ENCODE measurements at regions not wholly inside any gene's neighbourhood (a gene's known extent, or its start where the extent isn't known, plus 50 kb on each side); places are given as distances from the start of the nearest gene placed in this dataset.
A peak's percentile ranks its signal among the peaks of the same experiment; 100 is the strongest.

DNA sequence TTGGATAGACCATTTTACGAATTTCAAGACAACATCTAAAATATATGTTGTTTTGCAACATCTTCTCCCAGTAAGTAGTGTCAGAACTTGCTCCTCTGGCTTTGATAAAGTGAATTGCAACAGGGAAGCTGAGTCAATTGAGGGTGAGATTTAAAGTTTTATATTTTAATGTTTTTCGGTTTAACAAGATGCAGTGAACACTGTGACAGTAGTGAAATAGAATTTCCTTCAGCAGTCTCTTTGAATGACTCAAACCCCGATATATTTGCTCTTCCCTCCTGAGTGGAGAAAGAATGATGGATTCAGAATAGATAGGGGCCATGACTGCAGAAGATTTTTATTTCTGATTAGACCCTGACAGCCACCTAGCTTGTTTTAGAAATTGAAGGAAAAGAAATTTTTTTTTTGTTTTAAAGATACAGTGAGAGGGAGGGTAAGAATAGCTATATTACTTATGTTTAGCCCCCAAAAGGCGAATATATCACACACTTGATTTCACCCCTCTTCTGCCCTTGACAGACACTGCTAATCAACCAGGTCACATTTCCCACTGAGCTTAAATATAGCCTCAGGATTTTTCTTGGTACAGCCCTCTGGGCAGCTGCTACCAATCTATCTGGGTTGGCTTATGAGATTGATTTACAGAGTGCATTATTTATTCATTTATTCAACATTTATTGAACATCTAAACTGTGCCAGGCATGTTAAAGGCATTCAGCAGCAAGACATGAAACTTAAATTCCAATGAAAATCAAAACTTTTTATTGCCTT, 183.3 kb upstream of the ADAMTS9 start:
- DNase-seq = no peak

GRCh38 chr3:64867224-64867623, 179.4 kb upstream of the ADAMTS9 start:
- DNase-seq = no peak

GRCh38 chr3:64865839-64866570, 178.2 kb upstream of the ADAMTS9 start:
- no peak for DNase-seq

DNA sequence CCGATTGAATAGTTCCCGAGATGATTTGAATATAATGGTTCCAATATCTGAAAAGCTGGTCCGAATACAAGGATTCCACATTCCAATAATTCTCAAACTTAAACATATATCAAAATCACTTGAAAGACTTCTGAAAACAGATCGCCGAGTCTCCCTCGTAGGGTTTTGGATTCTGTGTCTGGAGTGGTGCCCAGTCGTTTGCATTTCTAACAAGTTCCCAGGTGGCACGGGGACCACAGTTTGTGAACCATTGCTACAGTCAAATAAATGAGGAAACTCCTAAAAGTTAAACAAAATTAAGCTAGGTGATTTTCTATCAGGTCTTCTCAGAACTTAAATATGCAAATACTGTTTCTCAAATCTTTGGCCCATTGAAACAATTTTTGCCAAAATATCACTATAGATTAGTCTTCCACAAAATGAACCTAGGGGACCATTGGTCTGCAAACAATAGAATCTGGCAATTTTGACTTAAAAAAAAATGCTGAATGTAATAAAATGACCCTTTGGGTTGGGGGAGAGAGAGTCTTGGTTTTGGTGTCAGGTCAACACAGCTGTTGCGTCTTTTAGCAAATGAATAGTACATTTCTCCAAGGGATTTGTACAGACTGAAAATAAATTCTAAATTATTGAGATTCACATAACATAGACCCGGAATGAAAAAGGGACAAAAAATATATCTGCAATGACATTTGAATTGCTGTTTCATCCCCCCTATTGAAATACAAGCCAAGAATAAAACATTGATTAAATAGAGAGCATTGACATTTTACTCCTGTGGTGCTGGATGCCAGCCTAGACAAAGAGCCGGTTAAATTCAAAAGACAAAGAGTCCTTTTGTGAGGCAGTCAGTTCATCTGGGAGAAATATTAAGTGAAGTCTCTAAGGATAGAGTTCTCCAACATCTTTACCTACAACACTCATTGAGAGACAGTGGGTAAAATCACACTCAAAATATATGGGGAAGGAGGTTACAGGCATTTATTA, 175.7 kb upstream of the ADAMTS9 start:
- DNase-seq = peak; percentile 16

GRCh38 chr3:64861684-64862083, 173.9 kb upstream of the ADAMTS9 start:
- DNase-seq = no peak

GRCh38 chr3:64860536-64860870, 172.7 kb upstream of the ADAMTS9 start:
- DNase-seq = no peak

DNA sequence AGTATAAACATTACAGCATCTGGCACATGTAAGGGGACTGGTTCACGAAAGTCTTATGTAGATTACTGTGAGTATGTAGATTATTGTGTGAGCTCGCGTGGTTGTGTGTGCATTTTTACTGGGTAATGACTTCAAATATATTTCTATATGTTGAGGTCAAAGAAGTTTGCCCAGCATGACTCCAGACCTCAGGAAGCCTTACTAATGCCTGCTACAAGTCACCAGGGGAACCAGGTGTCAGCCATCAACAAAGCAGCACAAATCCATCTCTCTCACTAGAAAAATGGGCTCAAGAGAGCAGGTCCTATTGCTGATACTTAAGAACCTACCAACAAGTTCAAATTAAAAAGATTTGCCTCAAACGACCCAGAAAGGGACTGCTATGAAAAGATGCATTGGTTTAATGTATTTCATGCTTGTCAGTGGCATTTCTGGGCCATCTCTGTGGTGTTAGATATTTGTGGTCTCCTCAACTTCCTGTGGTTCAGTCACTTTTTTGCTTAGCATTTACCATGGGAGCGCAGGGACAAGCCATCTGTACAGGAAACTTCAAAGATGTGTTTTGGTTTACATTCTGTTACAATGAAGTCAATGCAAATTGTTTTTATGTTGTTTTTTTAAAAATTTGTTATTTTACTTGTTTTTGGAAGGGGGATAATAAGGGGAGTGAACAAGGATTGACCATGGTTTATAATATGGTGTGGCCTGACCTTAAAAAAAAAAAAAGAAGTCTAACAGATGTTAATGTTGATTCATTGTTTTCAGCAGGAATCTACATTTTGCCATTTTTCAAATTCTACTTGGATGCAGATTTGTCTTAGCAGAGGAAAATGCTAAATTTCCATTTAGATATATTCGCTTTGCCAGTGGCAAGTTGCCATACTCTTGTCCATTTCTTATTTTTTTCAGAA, 172.1 kb upstream of the ADAMTS9 start:
- no peak for DNase-seq

- no peak for DNase-seq
Measured at GRCh38 chr3:64856977-64857516, 169.2 kb upstream of the ADAMTS9 start.

- peak; percentile 35 for DNase-seq
Measured at GRCh38 chr3:64856106-64856505, 168.3 kb upstream of the ADAMTS9 start.

GRCh38 chr3:64853456-64853855, 165.7 kb upstream of the ADAMTS9 start:
- no peak for DNase-seq

- DNase-seq = no peak
Measured at GRCh38 chr3:64852738-64853137, 164.9 kb upstream of the ADAMTS9 start.

DNA sequence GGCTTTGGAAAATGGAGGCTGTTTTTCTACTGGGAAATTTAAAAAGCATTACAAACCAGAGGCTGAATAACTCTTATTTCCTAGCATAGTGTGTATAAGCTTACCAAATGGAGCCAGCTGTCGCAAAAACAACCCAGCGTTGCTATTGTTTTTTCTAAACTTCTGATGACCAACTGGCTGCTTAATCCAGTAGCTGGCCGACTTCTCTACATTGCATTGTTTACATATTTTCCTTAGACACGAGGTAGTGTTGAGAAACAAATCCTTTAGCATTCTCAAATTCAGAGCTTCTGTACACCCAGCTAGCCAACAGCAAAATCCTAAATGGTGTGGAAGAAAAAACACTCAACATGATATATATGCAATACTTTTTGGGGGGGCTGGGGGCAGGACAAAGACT, 161.0 kb upstream of the ADAMTS9 start:
- no peak for DNase-seq

DNA sequence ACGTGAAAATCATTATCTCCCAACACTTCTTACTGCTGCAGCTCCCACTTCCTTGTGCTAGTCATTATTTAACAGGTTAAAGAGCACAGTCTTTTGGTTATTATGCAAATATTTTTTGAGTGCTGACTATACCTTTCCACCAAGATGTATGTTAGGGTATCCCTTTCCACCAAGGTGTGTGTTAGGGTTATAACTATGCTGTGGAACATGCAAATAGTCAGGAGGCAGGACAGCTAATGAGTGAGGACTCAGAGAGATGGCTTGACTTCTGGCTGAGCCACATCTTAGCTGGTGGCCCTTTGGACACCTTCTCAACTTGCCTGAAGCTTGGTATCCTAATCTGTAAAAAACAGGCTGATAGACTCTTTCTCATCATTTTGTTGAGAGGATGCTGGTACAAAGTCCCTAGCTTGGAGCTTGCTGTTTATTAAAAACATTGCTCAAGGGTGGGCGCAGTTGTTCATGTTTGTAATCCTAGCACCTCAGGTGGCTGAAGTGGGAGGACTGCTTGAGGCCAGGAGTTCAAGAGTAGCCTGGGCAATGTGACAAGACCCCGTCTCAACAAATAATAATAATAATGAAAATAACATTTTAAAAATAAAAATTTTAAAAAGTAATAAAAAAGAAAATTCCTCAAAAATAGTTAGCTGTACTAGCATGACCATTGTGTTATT, 160.5 kb upstream of the ADAMTS9 start:
- no peak for DNase-seq

DNA sequence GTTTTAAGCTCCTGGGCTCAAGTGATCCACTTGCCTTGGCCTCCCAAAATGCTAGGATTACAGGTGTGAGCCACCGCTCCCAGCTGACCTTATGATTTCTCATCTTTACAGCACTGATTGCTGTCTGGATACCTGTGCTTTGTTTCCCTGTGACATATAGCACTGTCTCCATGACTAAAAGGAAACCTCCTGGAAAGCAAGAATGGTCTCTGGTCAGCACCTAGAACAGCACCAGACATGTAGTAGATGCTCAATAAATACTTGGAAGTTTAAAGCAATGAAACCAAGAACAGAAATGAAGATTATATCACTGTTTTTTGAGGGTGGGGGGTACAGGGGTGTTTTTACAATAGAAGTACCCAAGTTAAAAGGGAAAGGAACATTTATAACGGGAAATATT, 156.8 kb upstream of the ADAMTS9 start:
- no peak for DNase-seq

- DNase-seq = no peak
Measured at GRCh38 chr3:64837986-64838735, 150.4 kb upstream of the ADAMTS9 start.

DNA sequence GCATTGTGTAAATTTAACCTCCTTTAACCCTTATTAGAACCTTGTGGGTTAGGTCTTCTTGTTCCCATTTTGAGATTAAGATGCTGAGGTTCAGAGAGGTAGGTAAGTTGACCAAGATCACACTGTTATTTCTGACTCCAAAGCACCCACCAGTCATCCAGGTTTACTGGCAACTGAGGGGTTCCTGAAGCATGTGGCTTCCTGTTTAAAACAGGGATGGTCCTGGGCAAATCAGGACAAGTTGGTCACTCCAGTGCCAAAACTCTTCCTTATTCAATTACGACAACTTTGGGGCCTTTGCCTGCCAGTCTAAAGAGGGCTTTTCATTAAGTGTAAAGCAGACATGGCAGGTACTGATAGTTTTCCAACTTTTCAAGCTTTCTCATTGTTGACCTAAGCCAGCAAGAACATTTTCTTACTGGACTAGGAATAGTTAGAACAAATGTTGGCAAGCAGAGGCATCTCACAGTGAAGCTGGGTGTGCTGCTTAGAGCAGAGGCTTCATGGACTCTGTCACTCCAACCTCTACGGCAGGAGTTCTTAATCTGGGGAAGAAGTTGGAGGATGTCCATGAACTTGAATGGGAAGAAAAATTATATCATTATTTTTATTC, 149.4 kb upstream of the ADAMTS9 start:
- no peak for DNase-seq

- no peak for DNase-seq
Measured at GRCh38 chr3:64836097-64836496, 148.3 kb upstream of the ADAMTS9 start.

DNA sequence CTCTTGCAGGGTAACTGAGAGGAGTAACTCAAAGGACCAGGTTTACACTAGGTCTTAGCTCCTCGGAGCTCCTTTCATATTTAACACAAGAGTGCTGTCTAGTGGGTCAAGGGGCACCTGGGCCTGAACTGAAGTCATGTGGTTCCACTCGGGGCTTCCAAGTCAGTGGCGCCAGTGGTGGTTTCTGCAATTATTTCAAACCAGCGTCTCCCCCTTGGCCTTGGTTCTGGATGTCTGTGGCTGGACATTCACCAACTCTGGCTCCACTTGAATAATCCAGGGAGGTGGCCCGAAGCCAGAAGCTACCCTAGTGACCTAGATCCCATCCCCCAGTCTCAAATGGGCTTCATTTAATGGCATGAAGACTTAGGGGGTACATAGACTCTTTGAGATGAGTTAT, 144.3 kb upstream of the ADAMTS9 start:
- DNase-seq = no peak

GRCh38 chr3:64830681-64831080, 142.9 kb upstream of the ADAMTS9 start:
- DNase-seq = no peak

GRCh38 chr3:64829331-64829730, 141.5 kb upstream of the ADAMTS9 start:
- no peak for DNase-seq
